ENCODE measurements at regions not wholly inside any gene's neighbourhood (a gene's known extent, or its start where the extent isn't known, plus 50 kb on each side); places are given as distances from the start of the nearest gene placed in this dataset.

- no peak overlapping the region for H3K4me3 Mint-ChIP-seq
- H3K9me3 Mint-ChIP-seq = no peaks in the 10 kb centered on the region
- no peak for DNase-seq (ENCODE audit: low read depth, low spot score)
- peaks cover 10% of the 10 kb centered on the region for H3K4me1 Mint-ChIP-seq
- H3K27ac Mint-ChIP-seq (ENCODE audit: unreplicated experiment) = no peak overlapping the region
- H3K27me3 Mint-ChIP-seq (ENCODE audit: low read depth) = no peaks in the 10 kb centered on the region
- H3K36me3 Mint-ChIP-seq (ENCODE audit: low read depth) = no peaks in the 10 kb centered on the region
- no peak for TF ChIP-seq CTCF (conservative IDR thresholded peaks at IDR 0.05)
Measured at GRCh38 chr11:64458997-64459396, 96.7 kb upstream of the SLC22A11 start.

GRCh38 chr11:64459609-64460008 lies 96.1 kb upstream of the SLC22A11 start:
- no peaks in the 10 kb centered on the region for H3K36me3 Mint-ChIP-seq (ENCODE audit: low read depth)
- no peaks in the 10 kb centered on the region for H3K9me3 Mint-ChIP-seq
- no peak for DNase-seq (ENCODE audit: low read depth, low spot score)
- TF ChIP-seq CTCF (conservative IDR thresholded peaks at IDR 0.05) = no peak
- no peaks in the 10 kb centered on the region for H3K27me3 Mint-ChIP-seq (ENCODE audit: low read depth)
- H3K27ac Mint-ChIP-seq (ENCODE audit: unreplicated experiment) = no peak overlapping the region
- peaks cover 10% of the 10 kb centered on the region for H3K4me1 Mint-ChIP-seq
- no peak overlapping the region for H3K4me3 Mint-ChIP-seq

- TF ChIP-seq CTCF (conservative IDR thresholded peaks at IDR 0.05) = no peak
- Mint-ChIP-seq H3K27ac (ENCODE audit: unreplicated experiment) (no peak overlapping the region), H3K9me3 (no peaks in the 10 kb centered on the region), H3K4me1 (peaks cover 10% of the 10 kb centered on the region), H3K4me3 (no peak overlapping the region), H3K36me3 (ENCODE audit: low read depth) (no peaks in the 10 kb centered on the region), H3K27me3 (ENCODE audit: low read depth) (no peaks in the 10 kb centered on the region)
- no peak for DNase-seq (ENCODE audit: low read depth, low spot score)
Measured at GRCh38 chr11:64461081-64461480, 94.7 kb upstream of the SLC22A11 start.

GRCh38 chr11:64466115-64466718 lies 89.5 kb upstream of the SLC22A11 start:
- H3K27ac Mint-ChIP-seq (ENCODE audit: unreplicated experiment) = no peak overlapping the region
- DNase-seq (ENCODE audit: low read depth, low spot score) = no peak
- no peaks in the 10 kb centered on the region for H3K4me1 Mint-ChIP-seq
- H3K36me3 Mint-ChIP-seq (ENCODE audit: low read depth) = peaks cover 2% of the 10 kb centered on the region
- H3K9me3 Mint-ChIP-seq = peaks cover 5% of the 10 kb centered on the region
- TF ChIP-seq CTCF (conservative IDR thresholded peaks at IDR 0.05) = no peak
- H3K4me3 Mint-ChIP-seq = no peak overlapping the region
- H3K27me3 Mint-ChIP-seq (ENCODE audit: low read depth) = peaks cover 13% of the 10 kb centered on the region

GRCh38 chr11:64469288-64469687 lies 86.5 kb upstream of the SLC22A11 start:
- Mint-ChIP-seq H3K27ac (ENCODE audit: unreplicated experiment) (no peak overlapping the region), H3K9me3 (peaks cover 5% of the 10 kb centered on the region), H3K36me3 (ENCODE audit: low read depth) (peaks cover 2% of the 10 kb centered on the region), H3K4me3 (no peak overlapping the region), H3K4me1 (no peaks in the 10 kb centered on the region), H3K27me3 (ENCODE audit: low read depth) (peaks cover 13% of the 10 kb centered on the region)
- no peak for TF ChIP-seq CTCF (conservative IDR thresholded peaks at IDR 0.05)
- no peak for DNase-seq (ENCODE audit: low read depth, low spot score)
